ENCODE measurements at regions not wholly inside any gene's neighbourhood (a gene's known extent, or its start where the extent isn't known, plus 50 kb on each side); places are given as distances from the start of the nearest gene placed in this dataset.

GRCh38 chrX:121244511-121244910 is 197.1 kb downstream of the GLUD2 start:
- Mint-ChIP-seq H3K27me3 (peaks cover 0 to 1% of the 10 kb centered on the region in 2 donors), H3K27ac (no peak overlapping the region), H3K36me3 (no peaks in the 10 kb centered on the region), H3K4me3 (no peak overlapping the region), H3K9me3 (no peaks in the 10 kb centered on the region), H3K4me1 (no peaks in the 10 kb centered on the region)
- Histone ChIP-seq H3K9me3 (ENCODE audit: low read length) (no peaks in the 10 kb centered on the region), H3K36me3 (ENCODE audit: insufficient read depth, low read length) (no peaks in the 10 kb centered on the region), H3K27me3 (ENCODE audit: insufficient read depth, low read length, poor library complexity, severe bottlenecking) (no peaks in the 10 kb centered on the region), H3K4me1 (ENCODE audit: insufficient read depth, low read length) (no peaks in the 10 kb centered on the region), H3K4me3 (ENCODE audit: low read length) (no peak overlapping the region), H3K27ac (ENCODE audit: low read depth, low read length) (no peak overlapping the region)
- DNase-seq, result no peak
- CTCF ChIA-PET, result no interaction called here
- POLR2A ChIA-PET, result no interaction called here

GRCh38 chrX:121245763-121246162 is 198.4 kb downstream of the GLUD2 start:
- Histone ChIP-seq H3K27me3 (ENCODE audit: insufficient read depth, low read length, poor library complexity, severe bottlenecking) (no peaks in the 10 kb centered on the region), H3K27ac (ENCODE audit: low read depth, low read length) (no peak overlapping the region), H3K9me3 (ENCODE audit: low read length) (no peaks in the 10 kb centered on the region), H3K4me1 (ENCODE audit: insufficient read depth, low read length) (no peaks in the 10 kb centered on the region), H3K4me3 (ENCODE audit: low read length) (no peak overlapping the region), H3K36me3 (ENCODE audit: insufficient read depth, low read length) (no peaks in the 10 kb centered on the region)
- ChIA-PET CTCF (no interaction called here), POLR2A (no interaction called here)
- DNase-seq, result no peak
- no peaks in the 10 kb centered on the region for H3K4me1 Mint-ChIP-seq
- H3K9me3 Mint-ChIP-seq, result no peaks in the 10 kb centered on the region
- H3K4me3 Mint-ChIP-seq, result no peak overlapping the region
- H3K27me3 Mint-ChIP-seq, result no peaks in the 10 kb centered on the region
- no peaks in the 10 kb centered on the region for H3K36me3 Mint-ChIP-seq
- no peak overlapping the region for H3K27ac Mint-ChIP-seq

GRCh38 chrX:121254336-121254735 is 206.9 kb downstream of the GLUD2 start:
- Mint-ChIP-seq H3K4me1 (no peaks in the 10 kb centered on the region), H3K27ac (no peak overlapping the region), H3K36me3 (no peaks in the 10 kb centered on the region), H3K4me3 (no peak overlapping the region), H3K9me3 (peaks cover 0 to 2% (median 0%) of the 10 kb centered on the region in 5 donors), H3K27me3 (peaks cover 0 to 1% of the 10 kb centered on the region in 2 donors)
- Histone ChIP-seq H3K9me3 (ENCODE audit: low read length) (no peaks in the 10 kb centered on the region), H3K4me1 (ENCODE audit: insufficient read depth, low read length) (no peaks in the 10 kb centered on the region), H3K36me3 (ENCODE audit: insufficient read depth, low read length) (no peaks in the 10 kb centered on the region), H3K27ac (ENCODE audit: low read depth, low read length) (no peak overlapping the region), H3K27me3 (ENCODE audit: insufficient read depth, low read length, poor library complexity, severe bottlenecking) (no peaks in the 10 kb centered on the region), H3K4me3 (ENCODE audit: low read length) (no peak overlapping the region)
- ChIA-PET POLR2A (no interaction called here), CTCF (no interaction called here)
- no peak for DNase-seq

- Mint-ChIP-seq H3K36me3 (no peaks in the 10 kb centered on the region), H3K9me3 (peaks cover 0 to 2% (median 0%) of the 10 kb centered on the region in 5 donors), H3K4me1 (no peaks in the 10 kb centered on the region), H3K27me3 (peaks cover 0 to 1% of the 10 kb centered on the region in 2 donors), H3K27ac (no peak overlapping the region), H3K4me3 (no peak overlapping the region)
- ChIA-PET POLR2A (no interaction called here), CTCF (no interaction called here)
- H3K36me3 ChIP-seq (ENCODE audit: insufficient read depth, low read length), result no peaks in the 10 kb centered on the region
- H3K4me1 ChIP-seq (ENCODE audit: insufficient read depth, low read length), result no peaks in the 10 kb centered on the region
- no peak overlapping the region for H3K27ac ChIP-seq (ENCODE audit: low read depth, low read length)
- DNase-seq, result no peak
- H3K27me3 ChIP-seq (ENCODE audit: insufficient read depth, low read length, poor library complexity, severe bottlenecking), result no peaks in the 10 kb centered on the region
- no peaks in the 10 kb centered on the region for H3K9me3 ChIP-seq (ENCODE audit: low read length)
- no peak overlapping the region for H3K4me3 ChIP-seq (ENCODE audit: low read length)
Observed at GRCh38 chrX:121256647-121257046, 209.2 kb downstream of the GLUD2 start.

GRCh38 chrX:121258545-121258944 is 211.1 kb downstream of the GLUD2 start:
- Mint-ChIP-seq H3K4me3 (no peak overlapping the region), H3K9me3 (peaks cover 0 to 3% (median 0%) of the 10 kb centered on the region in 5 donors), H3K27ac (no peak overlapping the region), H3K36me3 (no peaks in the 10 kb centered on the region), H3K4me1 (no peaks in the 10 kb centered on the region), H3K27me3 (peaks cover 0 to 1% of the 10 kb centered on the region in 2 donors)
- ChIA-PET CTCF (no interaction called here), POLR2A (no interaction called here)
- Histone ChIP-seq H3K36me3 (ENCODE audit: insufficient read depth, low read length) (no peaks in the 10 kb centered on the region), H3K27ac (ENCODE audit: low read depth, low read length) (no peak overlapping the region), H3K27me3 (ENCODE audit: insufficient read depth, low read length, poor library complexity, severe bottlenecking) (no peaks in the 10 kb centered on the region), H3K9me3 (ENCODE audit: low read length) (no peaks in the 10 kb centered on the region), H3K4me3 (ENCODE audit: low read length) (no peak overlapping the region), H3K4me1 (ENCODE audit: insufficient read depth, low read length) (no peaks in the 10 kb centered on the region)
- no peak for DNase-seq

GRCh38 chrX:121259170-121259569 is 211.8 kb downstream of the GLUD2 start:
- H3K4me3 ChIP-seq (ENCODE audit: low read length), result no peak overlapping the region
- H3K9me3 ChIP-seq (ENCODE audit: low read length), result no peaks in the 10 kb centered on the region
- H3K27ac Mint-ChIP-seq, result no peak overlapping the region
- H3K9me3 Mint-ChIP-seq, result peaks cover 0 to 3% (median 0%) of the 10 kb centered on the region in 5 donors
- H3K36me3 Mint-ChIP-seq, result no peaks in the 10 kb centered on the region
- POLR2A ChIA-PET, result no interaction called here
- H3K4me1 ChIP-seq (ENCODE audit: insufficient read depth, low read length), result no peaks in the 10 kb centered on the region
- DNase-seq, result no peak
- no peak overlapping the region for H3K4me3 Mint-ChIP-seq
- H3K27me3 Mint-ChIP-seq, result peaks cover 0 to 1% of the 10 kb centered on the region in 2 donors
- H3K27me3 ChIP-seq (ENCODE audit: insufficient read depth, low read length, poor library complexity, severe bottlenecking), result no peaks in the 10 kb centered on the region
- H3K27ac ChIP-seq (ENCODE audit: low read depth, low read length), result no peak overlapping the region
- H3K4me1 Mint-ChIP-seq, result no peaks in the 10 kb centered on the region
- no peaks in the 10 kb centered on the region for H3K36me3 ChIP-seq (ENCODE audit: insufficient read depth, low read length)
- CTCF ChIA-PET, result no interaction called here

GRCh38 chrX:121260596-121261240 is 213.3 kb downstream of the GLUD2 start:
- Mint-ChIP-seq H3K4me1 (no peaks in the 10 kb centered on the region), H3K4me3 (no peak overlapping the region), H3K27me3 (peaks cover 0 to 1% of the 10 kb centered on the region in 2 donors), H3K27ac (no peak overlapping the region), H3K36me3 (no peaks in the 10 kb centered on the region), H3K9me3 (peaks cover 0 to 3% (median 0%) of the 10 kb centered on the region in 5 donors)
- Histone ChIP-seq H3K36me3 (ENCODE audit: insufficient read depth, low read length) (no peaks in the 10 kb centered on the region), H3K4me3 (ENCODE audit: low read length) (no peak overlapping the region), H3K4me1 (ENCODE audit: insufficient read depth, low read length) (no peaks in the 10 kb centered on the region), H3K27ac (ENCODE audit: low read depth, low read length) (no peak overlapping the region), H3K27me3 (ENCODE audit: insufficient read depth, low read length, poor library complexity, severe bottlenecking) (no peaks in the 10 kb centered on the region), H3K9me3 (ENCODE audit: low read length) (no peaks in the 10 kb centered on the region)
- ChIA-PET CTCF (no interaction called here), POLR2A (no interaction called here)
- no peak for DNase-seq

GRCh38 chrX:121283921-121284320 is 236.5 kb downstream of the GLUD2 start:
- Mint-ChIP-seq H3K27me3 (no peaks in the 10 kb centered on the region), H3K9me3 (peaks cover 3 to 17% (median 10%) of the 10 kb centered on the region in 5 donors), H3K36me3 (no peaks in the 10 kb centered on the region), H3K4me3 (no peak overlapping the region), H3K4me1 (no peaks in the 10 kb centered on the region), H3K27ac (no peak overlapping the region)
- H3K9me3 ChIP-seq (ENCODE audit: low read length), result no peaks in the 10 kb centered on the region
- no peaks in the 10 kb centered on the region for H3K36me3 ChIP-seq (ENCODE audit: insufficient read depth, low read length)
- H3K27me3 ChIP-seq (ENCODE audit: insufficient read depth, low read length, poor library complexity, severe bottlenecking), result no peaks in the 10 kb centered on the region
- DNase-seq, result no peak
- CTCF ChIA-PET, result no interaction called here
- H3K27ac ChIP-seq (ENCODE audit: low read depth, low read length), result no peak overlapping the region
- no peak overlapping the region for H3K4me3 ChIP-seq (ENCODE audit: low read length)
- POLR2A ChIA-PET, result no interaction called here
- no peaks in the 10 kb centered on the region for H3K4me1 ChIP-seq (ENCODE audit: insufficient read depth, low read length)

GRCh38 chrX:121298499-121298898 is 251.1 kb downstream of the GLUD2 start:
- CTCF ChIA-PET, result no interaction called here
- Mint-ChIP-seq H3K4me3 (no peak overlapping the region), H3K9me3 (peaks cover 0 to 2% (median 0%) of the 10 kb centered on the region in 5 donors), H3K27me3 (no peaks in the 10 kb centered on the region), H3K36me3 (no peaks in the 10 kb centered on the region), H3K27ac (no peak overlapping the region), H3K4me1 (no peaks in the 10 kb centered on the region)
- DNase-seq, result no peak
- Histone ChIP-seq H3K4me3 (ENCODE audit: low read length) (no peak overlapping the region), H3K4me1 (ENCODE audit: insufficient read depth, low read length) (no peaks in the 10 kb centered on the region), H3K27me3 (ENCODE audit: insufficient read depth, low read length, poor library complexity, severe bottlenecking) (no peaks in the 10 kb centered on the region), H3K36me3 (ENCODE audit: insufficient read depth, low read length) (no peaks in the 10 kb centered on the region), H3K27ac (ENCODE audit: low read depth, low read length) (no peak overlapping the region), H3K9me3 (ENCODE audit: low read length) (no peaks in the 10 kb centered on the region)
- POLR2A ChIA-PET, result no interaction called here
